GM21529 (cell line): ENCODE measurements at regions not wholly inside any gene's neighbourhood (a gene's known extent, or its start where the extent isn't known, plus 50 kb on each side); places are given as distances from the start of the nearest gene placed in this dataset.

Source experiments
- ATAC-seq: cut with Tn5 transposase; IDR thresholded peaks from one replicate; pipeline ENCODE4 v1.9.1; 2021; ENCODE audit not compliant: unreplicated experiment

DNA sequence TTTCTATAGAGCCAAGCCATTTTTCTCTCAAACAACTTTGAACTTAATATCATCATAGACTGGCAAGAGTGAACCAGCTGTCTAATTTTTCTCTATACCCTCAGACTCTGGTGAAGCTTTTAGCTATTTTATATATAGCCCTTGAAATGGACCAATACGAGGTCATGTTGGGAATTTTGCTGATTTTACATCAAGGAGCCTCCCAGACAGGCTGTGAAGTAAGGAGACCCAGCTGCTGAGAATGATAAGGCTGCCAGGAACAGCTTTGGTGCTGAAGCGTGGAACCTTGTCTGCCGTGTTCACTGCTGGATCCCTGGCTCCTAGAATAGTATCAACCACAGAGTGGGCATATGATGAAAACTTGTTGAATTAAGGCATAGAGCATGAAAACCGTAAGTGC is 326.2 kb upstream of the NAV3 start:
- no peak for ATAC-seq

DNA sequence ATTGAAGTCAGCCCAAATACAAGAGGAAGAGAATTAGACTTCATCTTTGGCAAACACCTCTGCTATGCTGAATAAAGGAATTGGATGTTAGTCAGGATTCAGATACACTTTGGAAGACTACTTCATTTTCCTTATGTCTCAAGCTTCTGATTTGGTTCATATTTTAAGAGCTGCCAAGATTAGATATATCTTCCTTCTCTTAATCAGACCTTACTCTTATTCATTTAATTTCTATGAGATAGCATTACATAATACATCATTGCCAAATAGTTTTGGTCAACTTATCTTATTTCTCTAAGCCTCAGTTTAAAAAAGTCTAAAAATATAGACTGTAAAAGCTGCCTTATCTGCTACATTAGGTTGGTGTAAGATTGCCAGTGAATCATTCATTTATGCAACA is 330.6 kb upstream of the NAV3 start:
- no peak for ATAC-seq

- ATAC-seq, result no peak
Observed at GRCh38 chr12:77497647-77498046, 333.0 kb upstream of the NAV3 start.

DNA sequence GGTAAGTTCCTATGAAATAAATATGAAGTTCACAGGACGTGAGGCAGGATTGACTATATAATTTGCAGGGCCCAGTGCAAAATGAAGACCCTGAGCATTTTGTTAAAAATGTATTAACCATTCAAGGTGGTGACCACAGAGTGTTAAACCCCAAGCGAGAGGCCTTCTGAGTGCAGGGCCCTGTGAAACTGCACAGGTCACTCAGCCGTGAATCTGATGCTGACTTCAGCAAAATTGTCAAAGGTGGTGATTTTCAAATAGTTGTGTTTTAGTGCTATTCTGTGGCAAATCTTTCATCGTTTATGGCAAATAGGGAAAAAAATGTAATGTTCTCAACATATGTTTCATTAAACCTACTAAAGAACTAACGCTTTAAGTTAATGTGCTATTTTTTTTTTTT is 334.0 kb upstream of the NAV3 start:
- no peak for ATAC-seq

DNA sequence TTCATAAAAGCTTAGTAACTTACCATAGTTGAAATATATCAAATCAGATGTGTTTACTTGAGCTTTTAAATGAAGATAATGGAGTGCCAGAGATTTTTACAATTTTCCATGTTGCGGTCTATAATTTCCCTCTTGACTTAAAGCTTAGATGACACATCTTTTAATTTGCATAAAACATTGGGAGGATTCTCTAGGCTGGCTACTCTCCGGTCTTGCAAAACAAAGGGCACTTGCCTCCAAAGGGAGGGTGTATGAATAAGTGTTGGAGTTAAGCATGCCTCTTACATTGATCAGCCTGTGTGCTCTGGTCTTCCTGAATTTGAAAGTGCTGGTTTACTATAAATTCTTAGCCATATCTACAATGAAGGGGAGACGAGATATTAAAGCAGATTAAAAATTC is 336.4 kb upstream of the NAV3 start:
- ATAC-seq, result no peak

GRCh38 chr12:77493302-77494168 is 337.2 kb upstream of the NAV3 start:
- no peak for ATAC-seq

DNA sequence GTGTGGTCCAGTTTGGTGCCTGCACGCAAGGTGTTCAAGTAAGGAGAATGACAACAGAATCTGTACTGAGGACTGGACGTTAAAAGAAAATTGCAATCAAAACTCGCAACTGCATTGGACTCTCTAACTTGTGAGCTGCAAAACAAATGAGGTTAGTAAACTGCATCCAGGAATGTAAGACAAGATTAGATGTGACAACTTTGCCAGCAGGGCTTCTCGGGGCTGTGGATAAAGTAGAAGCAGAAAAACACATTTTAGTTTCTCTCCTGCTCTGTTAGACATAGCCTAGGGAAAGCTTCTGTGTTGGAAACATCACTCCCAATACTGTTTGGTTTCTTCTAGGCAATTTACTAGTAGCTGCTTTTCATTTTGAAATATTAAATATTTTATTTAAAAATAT is 338.2 kb upstream of the NAV3 start:
- ATAC-seq, result no peak

- no peak for ATAC-seq
Observed at GRCh38 chr12:77489331-77489970, 341.2 kb upstream of the NAV3 start.

GRCh38 chr12:77488041-77488620 is 342.6 kb upstream of the NAV3 start:
- no peak for ATAC-seq

- ATAC-seq, result no peak
Observed at GRCh38 chr12:77486872-77487271, 343.8 kb upstream of the NAV3 start.

GRCh38 chr12:77485961-77486854 is 344.5 kb upstream of the NAV3 start:
- no peak for ATAC-seq

- no peak for ATAC-seq
Observed at GRCh38 chr12:77481687-77482086, 349.0 kb upstream of the NAV3 start.

GRCh38 chr12:77477907-77478533 is 352.7 kb upstream of the NAV3 start:
- ATAC-seq, result no peak

- no peak for ATAC-seq
Observed at GRCh38 chr12:77471801-77472200, 358.9 kb upstream of the NAV3 start.

GRCh38 chr12:77469578-77470333 is 360.9 kb upstream of the NAV3 start:
- ATAC-seq, result no peak

DNA sequence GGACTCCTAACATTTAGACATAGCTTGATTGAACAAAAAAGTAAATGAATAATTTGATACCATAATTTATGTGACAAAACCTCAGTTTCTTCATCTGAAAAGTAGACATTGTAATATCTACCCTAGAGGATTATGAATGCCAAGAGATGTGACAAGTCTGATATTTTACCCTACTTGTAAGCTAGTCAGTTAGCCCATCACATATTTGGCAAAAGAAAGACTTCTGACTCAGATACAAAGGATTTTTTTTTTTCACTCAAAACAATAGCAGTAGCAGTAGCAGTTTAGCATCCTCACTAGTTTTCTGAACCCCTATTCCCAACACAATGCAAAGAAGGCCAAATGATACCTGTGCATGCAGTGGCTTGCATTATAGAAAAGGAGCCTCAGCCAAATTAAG is 377.3 kb upstream of the E2F7 start:
- no peak for ATAC-seq

DNA sequence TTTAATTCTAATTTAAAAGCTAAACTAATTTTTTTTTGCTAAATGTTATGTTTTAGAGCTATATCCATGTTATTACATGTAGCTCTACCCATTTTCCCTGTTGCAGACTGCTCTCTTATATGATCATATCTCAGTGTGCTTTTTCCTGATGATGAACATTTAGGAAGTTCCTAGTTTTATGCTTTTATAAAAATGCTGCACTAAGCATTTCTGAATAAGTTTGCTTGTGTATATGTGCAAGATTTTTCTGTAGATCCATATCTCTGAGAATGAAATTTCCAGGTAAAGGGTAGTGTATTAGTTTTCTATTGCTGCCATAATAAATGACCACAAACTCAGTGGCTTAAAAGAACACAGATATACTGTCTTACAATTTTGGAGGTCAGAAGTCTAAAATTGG is 374.4 kb upstream of the E2F7 start:
- no peak for ATAC-seq

GRCh38 chr12:77438644-77439043 is 373.3 kb upstream of the E2F7 start:
- ATAC-seq, result no peak

DNA sequence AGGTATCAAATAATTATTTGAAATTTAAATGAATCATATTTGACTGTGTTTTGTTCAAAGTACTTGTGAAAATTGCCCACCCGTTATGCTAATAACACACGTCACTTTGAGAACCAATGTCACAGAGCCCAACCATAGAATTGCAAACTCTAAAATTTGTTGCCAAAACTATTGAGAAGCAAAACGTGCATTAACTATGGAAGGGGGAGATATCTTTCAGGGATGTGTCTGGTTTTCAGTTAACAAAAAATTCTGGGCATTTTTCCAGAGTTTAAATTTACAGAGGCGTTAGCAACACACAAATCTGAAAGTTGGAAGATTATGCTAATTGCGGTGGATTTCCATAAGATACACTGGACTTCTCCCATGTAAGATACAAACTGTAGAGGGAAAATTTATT is 371.8 kb upstream of the E2F7 start:
- ATAC-seq, result no peak

GRCh38 chr12:77435446-77436091 is 370.2 kb upstream of the E2F7 start:
- no peak for ATAC-seq
